HepG2 (cell line): ENCODE measurements at regions not wholly inside any gene's neighbourhood (a gene's known extent, or its start where the extent isn't known, plus 50 kb on each side); places are given as distances from the start of the nearest gene placed in this dataset.

Experiments
- ATAC-seq: fragments of 200-7000 bp; cut with Tn5 transposase; 3 replicates; pipeline ENCODE4 v1.9.1; 2020; ENCODE audit warnings: mild to moderate bottlenecking, moderate library complexity
- BruUV-seq: library from RNA; stranded (reverse); fragments of 400-500 nt; replicated peaks from 2 replicates; lab custom pipeline; 2021; lab: Mats Ljungman, UMichigan
- CTCF ChIA-PET: fragments of 300-600 bp; formaldehyde crosslinking; extraction: SDS; loops from one replicate; lab custom pipeline; 2021; ENCODE audit warnings: low total read pairs, inconsistent platforms, low intra/inter-chr PET ratio; lab: Yijun Ruan, JAX
- POLR2A ChIA-PET: fragments of 350-600 bp; sonication (Branson Sonifier 250); formaldehyde crosslinking; loops from one replicate; lab custom pipeline; 2020; ENCODE audit warnings: antibody characterized with exemption, inconsistent platforms; lab: Yijun Ruan, JAX
- DNase-seq: peaks from one replicate; pipeline ENCODE4 v3.0.0-alpha.2; 2015; ENCODE audit warnings: low spot score
- FAIRE-seq: peaks from 3 replicates; lab custom pipeline; 2011; peaks lifted over from hg19 to GRCh38; lab: Jason Lieb, UNC
- H2AFZ ChIP-seq: one replicate; pipeline ENCODE4 v1.6.1; 2011; ENCODE audit warnings: low read length, inconsistent platforms
- H3K27ac ChIP-seq: fragments of 300-600 bp; 3 replicates; pipeline ENCODE4 v1.8.0; 2011; ENCODE audit warnings: mixed run types, mild to moderate bottlenecking, mixed read lengths, low read length, inconsistent platforms; ENCODE audit not compliant: insufficient read depth; ENCODE audit errors: extremely low read length
- H3K27me3 ChIP-seq, 2 experiments: fragments of 200-600 bp in 1 of 2; 2 replicates in 1 of 2; 3 replicates in 1 of 2; pipeline versions ENCODE4 v1.6.0 to v1.8.0; 2011; ENCODE audit warnings: low read length in 2 of 2, mild to moderate bottlenecking in 2 of 2, moderate library complexity in 2 of 2, inconsistent platforms in 1 of 2; ENCODE audit not compliant: insufficient read depth in 2 of 2, control insufficient read depth in 1 of 2
- H3K36me3 ChIP-seq, 2 experiments: fragments of 200-600 bp in 1 of 2; replicated peaks in 1 of 2; 2 replicates in 1 of 2; 3 replicates in 1 of 2; pipeline versions ENCODE4 v1.5.1 to v1.8.0; 2011; ENCODE audit warnings: low read length in 2 of 2, inconsistent platforms in 1 of 2; ENCODE audit not compliant: insufficient read depth in 2 of 2, control insufficient read depth in 1 of 2
- H3K4me1 ChIP-seq: 2 replicates; pipeline ENCODE4 v1.5.1; 2012; ENCODE audit warnings: low read length, inconsistent platforms; ENCODE audit not compliant: insufficient read depth
- H3K4me2 ChIP-seq: 2 replicates; pipeline ENCODE4 v1.6.0; 2011; ENCODE audit warnings: low read depth, low read length, inconsistent platforms
- H3K4me3 ChIP-seq, 3 experiments: fragments of 200-600 bp in 1 of 3; sonication (generic), shearing (Covaris generic) in 1 of 3; replicated peaks in 1 of 3; 2 replicates each; pipeline ENCODE4 v1.5.1; 2011 to 2016; ENCODE audit warnings: low read length in 3 of 3, inconsistent platforms in 2 of 3, low read depth in 2 of 3, mild to moderate bottlenecking in 2 of 3, control low read depth in 1 of 3, mixed read lengths in 1 of 3; ENCODE audit not compliant: insufficient read depth in 1 of 3
- H3K79me2 ChIP-seq: one replicate; pipeline ENCODE4 v1.6.1; 2011; ENCODE audit warnings: low read length, inconsistent platforms; ENCODE audit not compliant: insufficient read depth
- H3K9ac ChIP-seq: 2 replicates; pipeline ENCODE4 v1.6.0; 2011; ENCODE audit warnings: mild to moderate bottlenecking, low read depth, low read length, inconsistent platforms; ENCODE audit not compliant: insufficient read depth
- H3K9me3 ChIP-seq: 2 replicates; pipeline ENCODE4 v1.5.1; 2012; ENCODE audit warnings: mild to moderate bottlenecking, low read length
- H4K20me1 ChIP-seq: 2 replicates; pipeline ENCODE4 v1.6.0; 2011; ENCODE audit warnings: inconsistent platforms, mild to moderate bottlenecking, low read length, moderate library complexity; ENCODE audit not compliant: insufficient read depth
- KLF13 ChIP-seq: sonication (generic); formaldehyde crosslinking; IDR thresholded peaks from 2 replicates; pipeline ENCODE4 v1.4.0; 2020; ENCODE audit warnings: mild to moderate bottlenecking, missing genetic modification reagents
- MEF2D ChIP-seq: sonication (generic); formaldehyde crosslinking; IDR thresholded peaks from 2 replicates; pipeline ENCODE4 v1.5.1; 2020; ENCODE audit warnings: mild to moderate bottlenecking, missing genetic modification reagents
- NFIB ChIP-seq: sonication (generic); formaldehyde crosslinking; IDR thresholded peaks from 2 replicates; pipeline ENCODE4 v1.9.0; 2021; ENCODE audit warnings: missing genetic modification reagents, mild to moderate bottlenecking, borderline replicate concordance
- NKX3-1 ChIP-seq: sonication (generic); formaldehyde crosslinking; IDR thresholded peaks from 2 replicates; pipeline ENCODE4 v1.5.0; 2020; ENCODE audit warnings: missing genetic modification reagents
- PBX3 ChIP-seq: sonication (generic); formaldehyde crosslinking; IDR thresholded peaks from 2 replicates; pipeline ENCODE4 v1.8.1; 2023; ENCODE audit warnings: missing genetic modification reagents, inconsistent platforms, borderline replicate concordance
- SATB2 ChIP-seq: sonication (generic); formaldehyde crosslinking; IDR thresholded peaks from 2 replicates; pipeline ENCODE4 v1.5.0; 2020; ENCODE audit warnings: missing genetic modification reagents
- THAP8 ChIP-seq: sonication (generic); formaldehyde crosslinking; IDR thresholded peaks from 2 replicates; pipeline ENCODE4 v1.5.1; 2020; ENCODE audit warnings: missing genetic modification reagents, mild to moderate bottlenecking, borderline replicate concordance
- ZNF143 ChIP-seq: sonication (generic); formaldehyde crosslinking; IDR thresholded peaks from 2 replicates; pipeline ENCODE4 v1.4.0; 2020; ENCODE audit warnings: missing genetic modification reagents
- ZNF280D ChIP-seq: sonication (generic); formaldehyde crosslinking; IDR thresholded peaks from 2 replicates; pipeline ENCODE4 v1.5.1; 2020; ENCODE audit warnings: mild to moderate bottlenecking, missing genetic modification reagents
- ZNF878 ChIP-seq: sonication (generic); formaldehyde crosslinking; IDR thresholded peaks from 2 replicates; pipeline ENCODE4 v1.8.1; 2023; ENCODE audit warnings: mild to moderate bottlenecking, missing genetic modification reagents, moderate library complexity
- WGBS: methylation state at CpG from one replicate; pipeline ENCODE4 v1.1.6; 2017; ENCODE audit warnings: low lambda C conversion rate; 5-methylcytosine and 5-hydroxymethylcytosine counted together
- in situ Hi-C: cut with HindIII; loops from 2 replicates; pipeline ENCODE4 v1.10.0; 2017; ENCODE audit warnings: low pct_unique_long_range_greater_than_20kb; ENCODE audit not compliant: extremely low pct_ligation_motif_present
- intact Hi-C: fragments of 100-400 bp; cut with micrococcal nuclease; formaldehyde crosslinking; loops from one replicate; pipeline ENCODE4 v1.10.0; 2022; ENCODE audit not compliant: unreplicated experiment

- no peak overlapping the region for H2AFZ ChIP-seq
- ChIA-PET POLR2A (no interaction called here), CTCF (no interaction called here)
- no peak for TF ChIP-seq ZNF143 (CRISPR knock-in tag)
- no peak for TF ChIP-seq THAP8 (CRISPR knock-in tag)
- TF ChIP-seq SATB2 (CRISPR knock-in tag), result no peak
- TF ChIP-seq PBX3 (CRISPR knock-in tag), result no peak
- TF ChIP-seq MEF2D, result no peak
- no peak for TF ChIP-seq ZNF878
- TF ChIP-seq NFIB (CRISPR knock-in tag), result no peak
- TF ChIP-seq ZNF280D, result no peak
- TF ChIP-seq KLF13 (CRISPR knock-in tag), result no peak
- TF ChIP-seq NKX3-1 (CRISPR knock-in tag), result no peak
- no peaks in the 10 kb centered on the region for H3K9me3 ChIP-seq
- FAIRE-seq (no peak), DNase-seq (no peak), ATAC-seq (no peak)
- no peaks in the 10 kb centered on the region for H3K27me3 ChIP-seq
- no peak overlapping the region for H3K9ac ChIP-seq
- intact Hi-C loops (no loop called here), in situ Hi-C loops (no loop called here)
- H3K79me2 ChIP-seq, result no peaks in the 10 kb centered on the region
- BruUV-seq, result no TSS peak
- H3K4me1 ChIP-seq, result no peaks in the 10 kb centered on the region
- no peak overlapping the region for H3K4me3 ChIP-seq
- 12% methylated on average over 2 of the region's 2 CpGs for WGBS
- no peaks in the 10 kb centered on the region for H4K20me1 ChIP-seq
- H3K27ac ChIP-seq, result no peak overlapping the region
- no peak overlapping the region for H3K4me2 ChIP-seq
- no peaks in the 10 kb centered on the region for H3K36me3 ChIP-seq
Observed at GRCh38 chr2:151191001-151191400, 70.7 kb downstream of the RBM43 start.
